ENCODE measurements at regions not wholly inside any gene's neighbourhood (a gene's known extent, or its start where the extent isn't known, plus 50 kb on each side); places are given as distances from the start of the nearest gene placed in this dataset.

DNA sequence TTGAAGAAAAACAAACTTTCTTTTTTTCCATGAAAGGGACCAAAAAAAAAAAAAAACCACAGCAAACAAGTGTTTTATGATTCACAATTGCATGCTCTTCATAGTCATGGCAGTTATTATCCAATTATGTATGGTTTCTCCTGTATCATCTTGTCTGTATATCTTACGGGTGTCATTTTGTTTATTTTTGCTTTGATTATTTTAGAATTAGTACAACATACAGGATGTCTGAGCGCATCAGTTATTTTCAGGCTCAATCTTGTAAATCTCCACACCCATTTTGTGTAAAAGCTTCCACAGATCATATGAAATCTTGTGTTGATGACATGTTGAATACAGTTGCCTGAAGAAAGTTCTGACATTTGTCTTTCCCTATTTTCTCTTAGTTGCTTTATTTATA lies 280.3 kb downstream of the KLF5 start:
- TF ChIP-seq, protein P1, sequence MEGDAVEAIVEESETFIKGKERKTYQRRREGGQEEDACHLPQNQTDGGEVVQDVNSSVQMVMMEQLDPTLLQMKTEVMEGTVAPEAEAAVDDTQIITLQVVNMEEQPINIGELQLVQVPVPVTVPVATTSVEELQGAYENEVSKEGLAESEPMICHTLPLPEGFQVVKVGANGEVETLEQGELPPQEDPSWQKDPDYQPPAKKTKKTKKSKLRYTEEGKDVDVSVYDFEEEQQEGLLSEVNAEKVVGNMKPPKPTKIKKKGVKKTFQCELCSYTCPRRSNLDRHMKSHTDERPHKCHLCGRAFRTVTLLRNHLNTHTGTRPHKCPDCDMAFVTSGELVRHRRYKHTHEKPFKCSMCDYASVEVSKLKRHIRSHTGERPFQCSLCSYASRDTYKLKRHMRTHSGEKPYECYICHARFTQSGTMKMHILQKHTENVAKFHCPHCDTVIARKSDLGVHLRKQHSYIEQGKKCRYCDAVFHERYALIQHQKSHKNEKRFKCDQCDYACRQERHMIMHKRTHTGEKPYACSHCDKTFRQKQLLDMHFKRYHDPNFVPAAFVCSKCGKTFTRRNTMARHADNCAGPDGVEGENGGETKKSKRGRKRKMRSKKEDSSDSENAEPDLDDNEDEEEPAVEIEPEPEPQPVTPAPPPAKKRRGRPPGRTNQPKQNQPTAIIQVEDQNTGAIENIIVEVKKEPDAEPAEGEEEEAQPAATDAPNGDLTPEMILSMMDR (IDR thresholded peaks at IDR 0.05) = no peak
- Histone ChIP-seq H3K4me3 (no peak overlapping the region), H3K27ac (no peak overlapping the region), H3K36me3 (no peaks in the 10 kb centered on the region), H3K27me3 (no peaks in the 10 kb centered on the region), H3K4me1 (no peaks in the 10 kb centered on the region), H3K9me3 (no peaks in the 10 kb centered on the region)
- no peak for DNase-seq (ENCODE audit: low spot score)

GRCh38 chr13:73338389-73338788 lies 279.6 kb downstream of the KLF5 start:
- Histone ChIP-seq H3K4me1 (no peaks in the 10 kb centered on the region), H3K27ac (no peak overlapping the region), H3K27me3 (no peaks in the 10 kb centered on the region), H3K36me3 (no peaks in the 10 kb centered on the region), H3K9me3 (no peaks in the 10 kb centered on the region), H3K4me3 (no peak overlapping the region)
- TF ChIP-seq, protein P1 (IDR thresholded peaks at IDR 0.05) = no peak
- DNase-seq (ENCODE audit: low spot score) = no peak

DNA sequence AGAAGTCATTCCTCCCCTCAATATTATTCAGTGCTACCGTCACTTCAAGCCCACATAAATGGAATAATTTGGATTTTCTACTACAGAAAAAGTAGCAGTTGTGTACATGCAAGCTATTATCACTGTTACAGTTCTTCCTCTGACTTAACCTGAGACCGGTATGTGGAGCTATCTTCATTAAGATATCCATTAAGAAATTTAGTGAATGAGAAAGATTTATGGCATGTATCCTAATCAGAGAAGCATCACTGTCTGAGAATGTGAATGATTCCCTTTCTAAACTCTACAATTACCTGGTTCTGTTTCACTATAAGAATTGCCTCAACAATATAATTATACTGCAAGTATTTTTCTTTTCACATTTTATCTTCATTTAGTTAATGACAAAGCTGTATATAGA lies 278.7 kb downstream of the KLF5 start:
- no peaks in the 10 kb centered on the region for H3K27me3 ChIP-seq
- no peak overlapping the region for H3K27ac ChIP-seq
- DNase-seq (ENCODE audit: low spot score) = no peak
- H3K9me3 ChIP-seq = no peaks in the 10 kb centered on the region
- TF ChIP-seq, protein P1 (IDR thresholded peaks at IDR 0.05) = no peak
- H3K4me3 ChIP-seq = no peak overlapping the region
- no peaks in the 10 kb centered on the region for H3K4me1 ChIP-seq
- no peaks in the 10 kb centered on the region for H3K36me3 ChIP-seq

DNA sequence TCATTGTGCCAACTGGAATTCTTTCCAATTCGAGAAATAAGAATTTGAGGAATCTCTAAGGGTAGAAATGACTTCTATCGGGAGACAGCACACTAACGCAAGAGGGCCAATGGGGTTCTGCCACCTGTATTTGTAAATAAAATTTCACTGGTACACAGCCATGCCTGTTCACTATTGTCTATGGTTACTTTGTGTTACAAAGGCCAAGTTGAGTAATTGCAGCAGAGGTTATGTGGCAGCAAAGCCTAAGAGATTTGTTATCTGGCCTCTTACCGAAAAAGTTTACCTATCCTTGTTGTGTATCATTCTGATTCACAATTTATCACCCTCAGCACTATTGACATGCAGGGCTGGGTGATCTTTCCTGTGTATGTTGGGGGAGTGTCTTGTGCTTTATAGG lies 278.0 kb downstream of the KLF5 start:
- Histone ChIP-seq H3K27ac (no peak overlapping the region), H3K27me3 (no peaks in the 10 kb centered on the region), H3K4me1 (no peaks in the 10 kb centered on the region), H3K4me3 (no peak overlapping the region), H3K9me3 (no peaks in the 10 kb centered on the region), H3K36me3 (no peaks in the 10 kb centered on the region)
- DNase-seq (ENCODE audit: low spot score) = no peak
- TF ChIP-seq, protein P1 (IDR thresholded peaks at IDR 0.05) = no peak

DNA sequence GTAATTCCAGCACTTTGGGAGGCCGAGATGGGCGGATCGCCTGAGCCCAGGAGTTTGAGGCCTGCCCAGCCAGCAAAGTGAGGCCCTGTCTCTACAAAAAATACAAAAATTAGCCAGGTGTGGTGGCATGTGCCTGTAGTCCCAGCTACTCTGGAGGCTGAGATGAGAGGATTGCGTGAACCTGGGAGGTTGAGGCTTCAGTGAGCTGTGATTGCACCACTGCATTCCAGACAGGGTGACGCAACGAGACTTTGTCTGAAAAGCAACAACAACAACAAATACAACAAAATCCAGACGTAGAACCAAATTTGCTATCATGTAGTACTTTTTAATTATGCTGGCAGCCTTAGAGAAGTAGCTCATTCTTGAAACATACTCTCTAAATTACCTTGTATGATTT lies 277.1 kb downstream of the KLF5 start:
- no peaks in the 10 kb centered on the region for H3K4me1 ChIP-seq
- no peak for DNase-seq (ENCODE audit: low spot score)
- H3K9me3 ChIP-seq = no peaks in the 10 kb centered on the region
- H3K27ac ChIP-seq = no peak overlapping the region
- H3K27me3 ChIP-seq = no peaks in the 10 kb centered on the region
- H3K4me3 ChIP-seq = no peak overlapping the region
- TF ChIP-seq, protein P1 (IDR thresholded peaks at IDR 0.05) = no peak
- H3K36me3 ChIP-seq = no peaks in the 10 kb centered on the region

GRCh38 chr13:73335210-73335609 lies 276.4 kb downstream of the KLF5 start:
- TF ChIP-seq, protein P1 (IDR thresholded peaks at IDR 0.05) = no peak
- no peak overlapping the region for H3K4me3 ChIP-seq
- H3K27me3 ChIP-seq = no peaks in the 10 kb centered on the region
- no peaks in the 10 kb centered on the region for H3K36me3 ChIP-seq
- no peaks in the 10 kb centered on the region for H3K4me1 ChIP-seq
- no peaks in the 10 kb centered on the region for H3K9me3 ChIP-seq
- H3K27ac ChIP-seq = no peak overlapping the region
- no peak for DNase-seq (ENCODE audit: low spot score)

Data from right atrium auricular region (tissue), 2 donors.